DOHH2 (cell line): ENCODE measurements at regions not wholly inside any gene's neighbourhood (a gene's known extent, or its start where the extent isn't known, plus 50 kb on each side); places are given as distances from the start of the nearest gene placed in this dataset.

ENCODE experiments used
- H3F3A ChIP-seq: fragments of 200-600 bp; sonication (generic), shearing (Covaris generic); 2 replicates; pipeline ENCODE4 v1.6.0; 2016; ENCODE audit warnings: antibody characterized with exemption, mild to moderate bottlenecking; ENCODE audit not compliant: control insufficient read depth, insufficient read depth
- H3K27ac ChIP-seq: fragments of 200-600 bp; sonication (generic); 2 replicates; pipeline ENCODE4 v1.5.1; 2014; ENCODE audit warnings: low read depth, mild to moderate bottlenecking, low read length, moderate library complexity
- H3K27me3 ChIP-seq: fragments of 200-600 bp; sonication (generic); 2 replicates; pipeline ENCODE4 v1.6.1; 2014; ENCODE audit warnings: mild to moderate bottlenecking, low read length, mixed read lengths; ENCODE audit not compliant: control insufficient read depth
- H3K36me3 ChIP-seq: fragments of 200-600 bp; sonication (generic); 2 replicates; pipeline ENCODE4 v1.6.1; 2014; ENCODE audit warnings: mild to moderate bottlenecking, low read length, moderate library complexity, mixed read lengths; ENCODE audit not compliant: control insufficient read depth
- H3K4me1 ChIP-seq: fragments of 200-600 bp; sonication (generic); 2 replicates; pipeline ENCODE4 v1.6.1; 2014; ENCODE audit warnings: mild to moderate bottlenecking, low read length, mixed read lengths; ENCODE audit not compliant: control insufficient read depth
- H3K4me2 ChIP-seq: fragments of 200-600 bp; sonication (generic); 2 replicates; pipeline ENCODE4 v1.6.0; 2014; ENCODE audit warnings: mild to moderate bottlenecking, low read length, moderate library complexity
- H3K4me3 ChIP-seq: fragments of 200-600 bp; sonication (generic); 2 replicates; pipeline ENCODE4 v1.5.1; 2014; ENCODE audit warnings: mild to moderate bottlenecking, low read length, mixed read lengths
- H3K79me2 ChIP-seq: fragments of 200-600 bp; sonication (generic); 2 replicates; pipeline ENCODE4 v1.6.1; 2014; ENCODE audit warnings: mild to moderate bottlenecking, low read length, mixed read lengths; ENCODE audit not compliant: control insufficient read depth
- H3K9me2 ChIP-seq: fragments of 200-600 bp; sonication (generic); replicated peaks from 2 replicates; pipeline ENCODE4 v1.6.1; 2014; ENCODE audit warnings: mild to moderate bottlenecking, low read length, mixed read lengths; ENCODE audit not compliant: control insufficient read depth
- H3K9me3 ChIP-seq: fragments of 200-600 bp; sonication (generic); 2 replicates; pipeline ENCODE4 v1.6.1; 2014; ENCODE audit warnings: antibody characterized with exemption, low read length, mixed read lengths; ENCODE audit not compliant: control insufficient read depth, insufficient read depth
- H4K20me1 ChIP-seq: fragments of 200-600 bp; sonication (generic); 2 replicates; pipeline ENCODE4 v1.6.0; 2014; ENCODE audit warnings: low read depth, mild to moderate bottlenecking, antibody characterized with exemption, low read length, moderate library complexity; ENCODE audit not compliant: control insufficient read depth, insufficient read depth
- EZH2phosphoT487 ChIP-seq: fragments of 200-600 bp; sonication (generic); IDR thresholded peaks from 2 replicates; pipeline ENCODE4 v1.6.1; 2017; ENCODE audit warnings: borderline replicate concordance, mild to moderate bottlenecking, antibody characterized with exemption, low read length, moderate library complexity, mixed read lengths
- TF ChIP-seq, protein P1 (sequence below): fragments of 200-600 bp; sonication (generic); IDR thresholded peaks from one replicate; pipeline ENCODE4 v1.5.1; 2014; ENCODE audit warnings: antibody characterized with exemption, mild to moderate bottlenecking, low read depth, low read length; ENCODE audit not compliant: poor library complexity, severe bottlenecking

DNA sequence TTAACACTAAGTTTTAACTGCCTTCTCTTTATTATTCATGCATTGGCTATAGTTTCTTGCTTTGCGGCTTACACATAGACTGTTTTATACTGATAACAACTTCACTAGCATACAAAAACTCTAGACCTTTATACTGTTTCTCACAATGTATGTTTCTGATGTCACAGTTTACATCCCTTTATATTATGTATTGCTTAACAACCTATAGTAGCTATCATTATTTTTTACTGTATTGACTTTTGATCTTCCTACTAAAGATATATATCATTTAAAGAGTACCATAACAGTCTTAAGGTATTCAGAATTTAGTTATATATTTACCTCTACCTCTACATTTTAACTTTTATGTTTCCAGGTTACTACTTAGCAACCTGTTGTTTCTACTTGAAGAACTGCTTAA, 543.3 kb upstream of the ARGLU1 start:
- Histone ChIP-seq H3K9me2 (no peaks in the 10 kb centered on the region), H3K9me3 (no peaks in the 10 kb centered on the region; the same call in 1 of the 2 replicates), H3K4me3 (no peak overlapping the region), H4K20me1 (no peaks in the 10 kb centered on the region), H3K79me2 (no peaks in the 10 kb centered on the region), H3K4me1 (no peaks in the 10 kb centered on the region), H3F3A (no peaks in the 10 kb centered on the region), H3K27me3 (no peaks in the 10 kb centered on the region), H3K27ac (no peak overlapping the region), H3K4me2 (no peak overlapping the region), H3K36me3 (no peaks in the 10 kb centered on the region)
- TF ChIP-seq EZH2phosphoT487, result no peak

DNA sequence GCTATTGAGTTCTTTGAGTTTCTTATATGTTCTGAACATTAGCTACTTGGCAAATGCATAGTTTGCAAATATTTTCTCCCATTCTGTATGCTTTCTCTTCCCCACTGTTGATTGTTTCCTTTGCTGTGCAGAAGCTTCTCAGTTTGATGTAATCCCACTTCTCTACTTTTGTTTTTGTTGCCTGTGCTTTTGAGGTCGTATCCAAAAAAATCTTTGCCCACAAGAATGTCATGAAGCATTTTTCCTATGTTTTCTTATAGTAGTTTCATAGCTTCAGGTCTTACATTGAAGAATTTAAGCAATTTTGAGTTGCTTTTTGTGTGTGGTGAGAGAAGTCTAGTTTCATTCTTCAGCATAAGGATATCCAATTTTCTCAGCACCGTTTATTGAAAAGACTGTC, 536.7 kb upstream of the ARGLU1 start:
- Histone ChIP-seq H3K4me2 (no peak overlapping the region), H3K79me2 (no peaks in the 10 kb centered on the region)

DNA sequence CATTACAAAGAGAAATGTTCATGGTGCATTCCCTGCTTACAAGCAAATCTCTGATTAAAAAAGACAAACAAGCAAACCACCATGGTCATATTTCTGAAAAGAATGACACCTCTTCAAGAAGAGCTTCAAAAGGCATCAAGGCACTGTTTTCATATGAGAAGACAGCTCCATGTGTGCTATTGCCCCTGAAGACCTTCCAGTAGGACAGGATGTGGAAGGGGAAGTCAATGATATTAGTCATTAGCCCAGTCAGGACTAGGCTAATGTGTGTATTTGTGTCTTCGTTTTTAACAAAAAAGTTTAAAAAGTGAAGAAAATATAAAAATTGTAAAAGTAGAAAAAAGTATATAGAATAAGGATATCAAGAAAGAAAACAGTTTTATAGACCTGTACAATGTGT, 534.7 kb upstream of the ARGLU1 start:
- H3K4me2 ChIP-seq, result no peak overlapping the region
- H3K27me3 ChIP-seq, result no peaks in the 10 kb centered on the region
- H4K20me1 ChIP-seq, result no peaks in the 10 kb centered on the region
- no peaks in the 10 kb centered on the region for H3K79me2 ChIP-seq
- no peaks in the 10 kb centered on the region for H3K9me2 ChIP-seq
- H3K27ac ChIP-seq, result no peak overlapping the region
- TF ChIP-seq, protein P1, sequence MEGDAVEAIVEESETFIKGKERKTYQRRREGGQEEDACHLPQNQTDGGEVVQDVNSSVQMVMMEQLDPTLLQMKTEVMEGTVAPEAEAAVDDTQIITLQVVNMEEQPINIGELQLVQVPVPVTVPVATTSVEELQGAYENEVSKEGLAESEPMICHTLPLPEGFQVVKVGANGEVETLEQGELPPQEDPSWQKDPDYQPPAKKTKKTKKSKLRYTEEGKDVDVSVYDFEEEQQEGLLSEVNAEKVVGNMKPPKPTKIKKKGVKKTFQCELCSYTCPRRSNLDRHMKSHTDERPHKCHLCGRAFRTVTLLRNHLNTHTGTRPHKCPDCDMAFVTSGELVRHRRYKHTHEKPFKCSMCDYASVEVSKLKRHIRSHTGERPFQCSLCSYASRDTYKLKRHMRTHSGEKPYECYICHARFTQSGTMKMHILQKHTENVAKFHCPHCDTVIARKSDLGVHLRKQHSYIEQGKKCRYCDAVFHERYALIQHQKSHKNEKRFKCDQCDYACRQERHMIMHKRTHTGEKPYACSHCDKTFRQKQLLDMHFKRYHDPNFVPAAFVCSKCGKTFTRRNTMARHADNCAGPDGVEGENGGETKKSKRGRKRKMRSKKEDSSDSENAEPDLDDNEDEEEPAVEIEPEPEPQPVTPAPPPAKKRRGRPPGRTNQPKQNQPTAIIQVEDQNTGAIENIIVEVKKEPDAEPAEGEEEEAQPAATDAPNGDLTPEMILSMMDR, result no peak
- no peak for TF ChIP-seq EZH2phosphoT487
- no peaks in the 10 kb centered on the region for H3F3A ChIP-seq
- no peaks in the 10 kb centered on the region for H3K36me3 ChIP-seq
- no peak overlapping the region for H3K4me3 ChIP-seq
- no peaks in the 10 kb centered on the region for H3K9me3 ChIP-seq
- no peaks in the 10 kb centered on the region for H3K4me1 ChIP-seq

More for the DNA sequence above, 536.7 kb upstream of the ARGLU1 start:
- H3K27ac ChIP-seq, result no peak overlapping the region
- H3K4me1 ChIP-seq, result no peaks in the 10 kb centered on the region
- no peaks in the 10 kb centered on the region for H4K20me1 ChIP-seq
- H3F3A ChIP-seq, result no peaks in the 10 kb centered on the region
- H3K4me3 ChIP-seq, result no peak overlapping the region
- H3K9me3 ChIP-seq, result no peaks in the 10 kb centered on the region; the same call in 1 of the 2 replicates
- H3K9me2 ChIP-seq, result no peaks in the 10 kb centered on the region
- no peaks in the 10 kb centered on the region for H3K27me3 ChIP-seq
- TF ChIP-seq, protein P1, result no peak
- TF ChIP-seq EZH2phosphoT487, result no peak
- no peaks in the 10 kb centered on the region for H3K36me3 ChIP-seq

DNA sequence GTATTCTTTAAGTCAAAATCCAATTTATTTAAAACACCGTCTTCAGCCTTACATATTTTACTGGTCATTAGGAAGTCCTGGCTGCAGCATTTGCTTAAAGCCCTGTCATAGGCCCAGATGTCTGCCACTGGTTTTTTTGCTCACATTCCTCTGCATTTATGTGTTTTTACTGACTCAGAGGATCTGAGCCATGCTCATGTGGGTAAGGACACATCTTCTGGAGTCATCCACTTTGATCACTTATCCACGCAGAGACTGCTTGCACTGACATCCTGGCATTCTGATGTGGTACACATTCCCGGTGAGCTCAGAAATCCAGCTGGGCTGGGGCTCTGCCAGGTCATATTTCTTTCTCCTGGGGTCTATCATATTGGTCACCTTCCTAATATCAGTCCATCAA, 531.7 kb upstream of the ARGLU1 start:
- Histone ChIP-seq H3K4me3 (no peak overlapping the region), H3K9me2 (no peaks in the 10 kb centered on the region), H3K36me3 (no peaks in the 10 kb centered on the region), H3K27ac (no peak overlapping the region), H3K79me2 (no peaks in the 10 kb centered on the region), H3K4me2 (no peak overlapping the region), H3F3A (no peaks in the 10 kb centered on the region), H4K20me1 (no peaks in the 10 kb centered on the region), H3K9me3 (no peaks in the 10 kb centered on the region), H3K27me3 (no peaks in the 10 kb centered on the region), H3K4me1 (no peaks in the 10 kb centered on the region)
- TF ChIP-seq, protein P1, result no peak
